ENCODE measurements at regions not wholly inside any gene's neighbourhood (a gene's known extent, or its start where the extent isn't known, plus 50 kb on each side); places are given as distances from the start of the nearest gene placed in this dataset.

DNA sequence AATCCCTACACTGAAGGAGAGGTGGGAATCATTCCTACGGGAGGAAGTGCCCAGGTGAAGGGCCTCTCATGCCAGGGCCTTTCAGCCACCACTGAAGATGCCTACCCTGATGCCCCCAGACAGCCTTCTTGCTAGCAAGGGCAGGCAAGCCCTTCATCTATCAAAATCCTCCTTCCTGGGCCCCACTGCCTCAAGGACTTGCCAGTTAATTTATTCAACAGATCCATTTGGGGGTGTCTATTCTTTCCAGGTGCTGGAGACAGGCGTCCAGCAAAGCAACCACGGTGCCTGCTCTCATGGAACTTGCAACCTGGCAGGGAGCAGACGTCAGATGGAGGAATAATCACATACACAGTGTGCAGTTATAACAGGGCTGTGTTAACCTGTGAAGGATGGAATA is 95.5 kb downstream of the GYPC start:
- no peak for TF ChIP-seq POLR2AphosphoS5 (IDR thresholded peaks at IDR 0.05; ENCODE audit: low read depth, low read length)
- no peak for TF ChIP-seq ZNF274 (IDR thresholded peaks at IDR 0.05; ENCODE audit: low read depth, low read length)
- TF ChIP-seq, protein P1, sequence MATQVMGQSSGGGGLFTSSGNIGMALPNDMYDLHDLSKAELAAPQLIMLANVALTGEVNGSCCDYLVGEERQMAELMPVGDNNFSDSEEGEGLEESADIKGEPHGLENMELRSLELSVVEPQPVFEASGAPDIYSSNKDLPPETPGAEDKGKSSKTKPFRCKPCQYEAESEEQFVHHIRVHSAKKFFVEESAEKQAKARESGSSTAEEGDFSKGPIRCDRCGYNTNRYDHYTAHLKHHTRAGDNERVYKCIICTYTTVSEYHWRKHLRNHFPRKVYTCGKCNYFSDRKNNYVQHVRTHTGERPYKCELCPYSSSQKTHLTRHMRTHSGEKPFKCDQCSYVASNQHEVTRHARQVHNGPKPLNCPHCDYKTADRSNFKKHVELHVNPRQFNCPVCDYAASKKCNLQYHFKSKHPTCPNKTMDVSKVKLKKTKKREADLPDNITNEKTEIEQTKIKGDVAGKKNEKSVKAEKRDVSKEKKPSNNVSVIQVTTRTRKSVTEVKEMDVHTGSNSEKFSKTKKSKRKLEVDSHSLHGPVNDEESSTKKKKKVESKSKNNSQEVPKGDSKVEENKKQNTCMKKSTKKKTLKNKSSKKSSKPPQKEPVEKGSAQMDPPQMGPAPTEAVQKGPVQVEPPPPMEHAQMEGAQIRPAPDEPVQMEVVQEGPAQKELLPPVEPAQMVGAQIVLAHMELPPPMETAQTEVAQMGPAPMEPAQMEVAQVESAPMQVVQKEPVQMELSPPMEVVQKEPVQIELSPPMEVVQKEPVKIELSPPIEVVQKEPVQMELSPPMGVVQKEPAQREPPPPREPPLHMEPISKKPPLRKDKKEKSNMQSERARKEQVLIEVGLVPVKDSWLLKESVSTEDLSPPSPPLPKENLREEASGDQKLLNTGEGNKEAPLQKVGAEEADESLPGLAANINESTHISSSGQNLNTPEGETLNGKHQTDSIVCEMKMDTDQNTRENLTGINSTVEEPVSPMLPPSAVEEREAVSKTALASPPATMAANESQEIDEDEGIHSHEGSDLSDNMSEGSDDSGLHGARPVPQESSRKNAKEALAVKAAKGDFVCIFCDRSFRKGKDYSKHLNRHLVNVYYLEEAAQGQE (IDR thresholded peaks at IDR 0.05; ENCODE audit: low read depth), result no peak
- TF ChIP-seq ZFX (IDR thresholded peaks at IDR 0.05), result no peak
- no peak for TF ChIP-seq FOSL1 (IDR thresholded peaks at IDR 0.05; ENCODE audit: low read depth)
- TF ChIP-seq JUND (IDR thresholded peaks at IDR 0.05), result no peak
- TF ChIP-seq, protein P2, sequence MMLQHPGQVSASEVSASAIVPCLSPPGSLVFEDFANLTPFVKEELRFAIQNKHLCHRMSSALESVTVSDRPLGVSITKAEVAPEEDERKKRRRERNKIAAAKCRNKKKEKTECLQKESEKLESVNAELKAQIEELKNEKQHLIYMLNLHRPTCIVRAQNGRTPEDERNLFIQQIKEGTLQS (IDR thresholded peaks at IDR 0.05), result no peak
- peaks cover 4% of the 10 kb centered on the region for H3K27me3 ChIP-seq (ENCODE audit: insufficient read depth, low read length)
- H3K9ac ChIP-seq (ENCODE audit: low read length), result no peak overlapping the region
- POLR2A ChIA-PET, result no interaction called here
- no peaks in the 10 kb centered on the region for H3K36me3 ChIP-seq (ENCODE audit: control insufficient read depth in 1 of 2, insufficient read depth in 2 of 2, low read length in 2 of 2)
- RAD21 ChIA-PET (ENCODE audit: low non-redundant PET in 1 of 2, low total read pairs in 2 of 2, uncharacterized antibody in 2 of 2, unreplicated experiment in 2 of 2), result no interaction called here
- intact Hi-C loops (cut with micrococcal nuclease), result no loop called here
- ATAC-seq (no peak), DNase-seq (ENCODE audit: low read depth, low spot score) (no peak)
- H3K79me2 ChIP-seq (ENCODE audit: insufficient read depth, low read length), result no peaks in the 10 kb centered on the region
- H3K4me3 ChIP-seq (replicated peaks in 1 of 2; ENCODE audit: low read depth in 1 of 2, low read length in 2 of 2), result no peak overlapping the region
- BruUV-seq (replicated peaks), result no TSS peak
- no peaks in the 10 kb centered on the region for H3K4me1 ChIP-seq (ENCODE audit: control insufficient read depth in 1 of 2, insufficient read depth in 2 of 2, low read length in 2 of 2)
- no peak overlapping the region for H3K4me2 ChIP-seq (ENCODE audit: low read length)
- H3K9me2 ChIP-seq (ENCODE audit: insufficient read depth), result no peaks in the 10 kb centered on the region
- no peak overlapping the region for H3K27ac ChIP-seq (ENCODE audit: low read depth, low read length)
- H2AFZ ChIP-seq (ENCODE audit: low read depth, low read length, poor library complexity, severe bottlenecking), result no peak overlapping the region
- H4K20me1 ChIP-seq (ENCODE audit: insufficient read depth), result no peaks in the 10 kb centered on the region
- CTCF ChIA-PET, result no interaction called here
- H3K9me3 ChIP-seq (ENCODE audit: control insufficient read depth in 1 of 2, insufficient read depth in 1 of 2, low read depth in 1 of 2, low read length in 2 of 2), result no peaks in the 10 kb centered on the region

DNA sequence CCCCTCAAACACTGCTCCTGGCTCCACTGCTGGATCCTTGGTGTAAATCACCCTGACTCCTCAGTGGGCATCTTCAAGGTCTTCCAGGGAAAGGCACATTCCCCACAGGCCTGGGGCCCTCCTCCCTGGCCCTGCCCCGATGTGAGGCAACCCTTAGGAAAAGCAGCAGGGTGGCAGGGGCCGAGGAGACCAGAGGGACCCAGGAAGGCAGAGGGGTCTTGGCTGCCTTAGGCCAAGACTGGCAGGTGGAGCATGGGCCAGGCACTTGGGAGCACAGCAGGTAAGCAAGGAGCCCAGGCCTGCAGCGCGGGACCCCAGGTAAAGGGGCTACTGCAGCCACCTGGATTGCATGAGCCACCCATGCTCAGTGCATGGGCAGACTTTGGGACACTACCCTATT is 96.9 kb downstream of the GYPC start:
- Histone ChIP-seq H3K9me3 (ENCODE audit: control insufficient read depth in 1 of 2, insufficient read depth in 1 of 2, low read depth in 1 of 2, low read length in 2 of 2) (no peaks in the 10 kb centered on the region), H3K4me3 (replicated peaks in 1 of 2; ENCODE audit: low read depth in 1 of 2, low read length in 2 of 2) (no peak overlapping the region), H3K27ac (ENCODE audit: low read depth, low read length) (no peak overlapping the region), H3K9me2 (ENCODE audit: insufficient read depth) (no peaks in the 10 kb centered on the region), H3K9ac (ENCODE audit: low read length) (no peak overlapping the region), H3K4me2 (ENCODE audit: low read length) (no peak overlapping the region), H3K4me1 (ENCODE audit: control insufficient read depth in 1 of 2, insufficient read depth in 2 of 2, low read length in 2 of 2) (no peaks in the 10 kb centered on the region), H3K36me3 (ENCODE audit: control insufficient read depth in 1 of 2, insufficient read depth in 2 of 2, low read length in 2 of 2) (no peaks in the 10 kb centered on the region), H4K20me1 (ENCODE audit: insufficient read depth) (no peaks in the 10 kb centered on the region), H3K79me2 (ENCODE audit: insufficient read depth, low read length) (no peaks in the 10 kb centered on the region), H2AFZ (ENCODE audit: low read depth, low read length, poor library complexity, severe bottlenecking) (no peak overlapping the region), H3K27me3 (ENCODE audit: insufficient read depth, low read length) (no peaks in the 10 kb centered on the region; the same call in 1 of the 2 replicates)
- ChIA-PET CTCF (no interaction called here), POLR2A (no interaction called here), RAD21 (ENCODE audit: low non-redundant PET in 1 of 2, low total read pairs in 2 of 2, uncharacterized antibody in 2 of 2, unreplicated experiment in 2 of 2) (no interaction called here)
- no peak for ATAC-seq
- BruUV-seq (replicated peaks), result no TSS peak
- no peak for TF ChIP-seq EGR1 (IDR thresholded peaks at IDR 0.05; ENCODE audit: low read depth)
- intact Hi-C loops (cut with micrococcal nuclease), result no loop called here
- no peak for DNase-seq (ENCODE audit: low read depth, low spot score)
